ENCODE measurements at regions not wholly inside any gene's neighbourhood (a gene's known extent, or its start where the extent isn't known, plus 50 kb on each side); places are given as distances from the start of the nearest gene placed in this dataset.

DNA sequence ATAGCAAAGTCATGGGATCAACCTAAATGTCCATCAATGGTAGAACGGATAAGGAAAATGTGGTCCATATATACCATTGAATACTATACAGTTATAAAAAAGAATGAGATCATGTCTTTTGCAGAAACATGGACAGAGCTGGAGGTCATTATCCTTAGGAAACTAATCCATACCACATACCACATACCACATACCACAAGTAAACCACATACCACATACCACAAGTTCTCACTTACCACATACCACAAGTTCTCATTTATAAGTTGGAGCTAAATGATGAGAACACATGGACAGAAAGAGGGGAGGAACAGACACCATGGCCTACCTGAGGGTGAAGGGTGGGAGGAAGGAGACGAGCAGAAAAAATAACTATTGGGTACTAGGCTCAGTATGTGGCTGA is 154.6 kb upstream of the GHR start:
- TF ChIP-seq, protein P1, sequence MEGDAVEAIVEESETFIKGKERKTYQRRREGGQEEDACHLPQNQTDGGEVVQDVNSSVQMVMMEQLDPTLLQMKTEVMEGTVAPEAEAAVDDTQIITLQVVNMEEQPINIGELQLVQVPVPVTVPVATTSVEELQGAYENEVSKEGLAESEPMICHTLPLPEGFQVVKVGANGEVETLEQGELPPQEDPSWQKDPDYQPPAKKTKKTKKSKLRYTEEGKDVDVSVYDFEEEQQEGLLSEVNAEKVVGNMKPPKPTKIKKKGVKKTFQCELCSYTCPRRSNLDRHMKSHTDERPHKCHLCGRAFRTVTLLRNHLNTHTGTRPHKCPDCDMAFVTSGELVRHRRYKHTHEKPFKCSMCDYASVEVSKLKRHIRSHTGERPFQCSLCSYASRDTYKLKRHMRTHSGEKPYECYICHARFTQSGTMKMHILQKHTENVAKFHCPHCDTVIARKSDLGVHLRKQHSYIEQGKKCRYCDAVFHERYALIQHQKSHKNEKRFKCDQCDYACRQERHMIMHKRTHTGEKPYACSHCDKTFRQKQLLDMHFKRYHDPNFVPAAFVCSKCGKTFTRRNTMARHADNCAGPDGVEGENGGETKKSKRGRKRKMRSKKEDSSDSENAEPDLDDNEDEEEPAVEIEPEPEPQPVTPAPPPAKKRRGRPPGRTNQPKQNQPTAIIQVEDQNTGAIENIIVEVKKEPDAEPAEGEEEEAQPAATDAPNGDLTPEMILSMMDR (IDR thresholded peaks at IDR 0.05) = no peak
- TF ChIP-seq POLR2AphosphoS5 (IDR thresholded peaks at IDR 0.05; ENCODE audit: insufficient read depth in 1 of 2, low read depth in 1 of 2) = no peak
- TF ChIP-seq POLR2A (IDR thresholded peaks at IDR 0.05) = no peak

Data from vagina (tissue), 2 donors.